Sigmoid colon (tissue), 4 donors: ENCODE measurements at regions not wholly inside any gene's neighbourhood (a gene's known extent, or its start where the extent isn't known, plus 50 kb on each side); places are given as distances from the start of the nearest gene placed in this dataset.

Experiments
- CTCF ChIP-seq, 4 experiments: fragments of 450-650 bp in 3 of 4; fragments of 200-600 bp in 1 of 4; IDR thresholded peaks; one replicate each; pipeline ENCODE4 v1.5.1; 2016 to 2019; ENCODE audit warnings: antibody characterized with exemption in 4 of 4, mild to moderate bottlenecking in 3 of 4, moderate library complexity in 2 of 4
- POLR2AphosphoS5 ChIP-seq, 4 donors: sonication (generic); formaldehyde crosslinking; IDR thresholded peaks; one replicate each; pipeline ENCODE4 v1.6.1; 2017; ENCODE audit warnings: antibody characterized with exemption in 4 of 4

GRCh38 chr13:63161219-63161618 lies 1745.6 kb upstream of the PCDH20 start:
- TF ChIP-seq POLR2AphosphoS5 (IDR thresholded peaks at IDR 0.05) (no peak), CTCF (IDR thresholded peaks at IDR 0.05) (no peak)
